ENCODE measurements at regions not wholly inside any gene's neighbourhood (a gene's known extent, or its start where the extent isn't known, plus 50 kb on each side); places are given as distances from the start of the nearest gene placed in this dataset.

- H3K4me3 ChIP-seq (ENCODE audit: low read length), result no peak overlapping the region
- no peak for TF ChIP-seq CTCF (conservative IDR thresholded peaks at IDR 0.05; ENCODE audit: low read length)
- DNase-seq (ENCODE audit: low read depth), result no peak
These were observed 113.0 kb downstream of the RND3 start for GRCh38 chr2:150374492-150374891.

- TF ChIP-seq CTCF (conservative IDR thresholded peaks at IDR 0.05; ENCODE audit: low read length), result no peak
- DNase-seq (ENCODE audit: low read depth), result no peak
- H3K4me3 ChIP-seq (ENCODE audit: low read length), result no peak overlapping the region
These were observed 114.1 kb downstream of the RND3 start for GRCh38 chr2:150373374-150373773.

GRCh38 chr2:150371044-150371818 is 116.2 kb downstream of the RND3 start:
- H3K4me3 ChIP-seq (ENCODE audit: low read length), result no peak overlapping the region
- TF ChIP-seq CTCF (conservative IDR thresholded peaks at IDR 0.05; ENCODE audit: low read length), result no peak
- DNase-seq (ENCODE audit: low read depth), result peak; percentile 18

- no peak for DNase-seq (ENCODE audit: low read depth)
- TF ChIP-seq CTCF (conservative IDR thresholded peaks at IDR 0.05; ENCODE audit: low read length), result no peak
- H3K4me3 ChIP-seq (ENCODE audit: low read length), result no peak overlapping the region
These were observed 116.9 kb downstream of the RND3 start for GRCh38 chr2:150370561-150370960.

- H3K4me3 ChIP-seq (ENCODE audit: low read length), result no peak overlapping the region
- no peak for TF ChIP-seq CTCF (conservative IDR thresholded peaks at IDR 0.05; ENCODE audit: low read length)
- no peak for DNase-seq (ENCODE audit: low read depth)
These were observed 117.6 kb downstream of the RND3 start for GRCh38 chr2:150369862-150370261.

GRCh38 chr2:150358468-150358807 is 129.0 kb downstream of the RND3 start:
- no peak for TF ChIP-seq CTCF (conservative IDR thresholded peaks at IDR 0.05; ENCODE audit: low read length)

GRCh38 chr2:150357770-150358467 is 129.5 kb downstream of the RND3 start:
- no peak for TF ChIP-seq CTCF (conservative IDR thresholded peaks at IDR 0.05; ENCODE audit: low read length)

More at GRCh38 chr2:150358468-150358807, 129.0 kb downstream of the RND3 start:
- H3K4me3 ChIP-seq (ENCODE audit: low read length), result no peak overlapping the region
- DNase-seq (ENCODE audit: low read depth), result no peak

More at GRCh38 chr2:150357770-150358467, 129.5 kb downstream of the RND3 start:
- H3K4me3 ChIP-seq (ENCODE audit: low read length), result no peak overlapping the region
- peak; percentile 38 for DNase-seq (ENCODE audit: low read depth)

Measured in AG10803 (cell line).